H9 (cell line): ENCODE measurements at regions not wholly inside any gene's neighbourhood (a gene's known extent, or its start where the extent isn't known, plus 50 kb on each side); places are given as distances from the start of the nearest gene placed in this dataset.

Source experiments
- DNase-seq: peaks from one replicate; pipeline ENCODE4 v3.0.0-alpha.2; 2017
- H2AFZ ChIP-seq: one replicate; pipeline ENCODE4 v1.6.1; 2013; ENCODE audit warnings: mild to moderate bottlenecking, low read length, control low read depth, moderate library complexity
- H2AK5ac ChIP-seq: 2 replicates; pipeline ENCODE4 v1.6.1; 2013; ENCODE audit warnings: low read length, control low read depth, mixed read lengths; ENCODE audit not compliant: insufficient read length
- H2BK120ac ChIP-seq: one replicate; pipeline ENCODE4 v1.6.1; 2013; ENCODE audit warnings: low read depth, mild to moderate bottlenecking, low read length, control low read depth, inconsistent platforms; ENCODE audit not compliant: poor library complexity, severe bottlenecking
- H2BK12ac ChIP-seq: 2 replicates; pipeline ENCODE4 v1.6.1; 2013; ENCODE audit warnings: low read length, control low read depth, mixed read lengths, low read depth; ENCODE audit not compliant: insufficient read length
- H2BK15ac ChIP-seq: 2 replicates; pipeline ENCODE4 v1.6.1; 2013; ENCODE audit warnings: low read depth, low read length, control low read depth
- H2BK20ac ChIP-seq: one replicate; pipeline ENCODE4 v1.6.1; 2013; ENCODE audit warnings: low read depth, mild to moderate bottlenecking, low read length, control low read depth, inconsistent platforms; ENCODE audit not compliant: poor library complexity, severe bottlenecking
- H2BK5ac ChIP-seq: 2 replicates; pipeline ENCODE4 v1.6.1; 2013; ENCODE audit warnings: low read length, control low read depth, mixed read lengths; ENCODE audit not compliant: insufficient read length
- H3K14ac ChIP-seq: 2 replicates; pipeline ENCODE4 v1.6.1; 2013; ENCODE audit warnings: low read length, control low read depth; ENCODE audit not compliant: insufficient read depth
- H3K18ac ChIP-seq: 2 replicates; pipeline ENCODE4 v1.6.1; 2013; ENCODE audit warnings: low read depth, mild to moderate bottlenecking, mixed read lengths, low read length, control low read depth; ENCODE audit not compliant: insufficient read length
- H3K23ac ChIP-seq: 2 replicates; pipeline ENCODE4 v1.6.1; 2013; ENCODE audit warnings: low read length, control low read depth, mixed read lengths, low read depth; ENCODE audit not compliant: insufficient read length
- H3K23me2 ChIP-seq: 2 replicates; pipeline ENCODE4 v1.6.1; 2013; ENCODE audit warnings: low read depth, mild to moderate bottlenecking, mixed read lengths, low read length, control low read depth; ENCODE audit not compliant: insufficient read length, poor library complexity, severe bottlenecking
- H3K27ac ChIP-seq: 2 replicates; pipeline ENCODE4 v1.5.1; 2013; ENCODE audit warnings: low read length, control low read depth, mixed read lengths, low read depth; ENCODE audit not compliant: insufficient read length
- H3K27me3 ChIP-seq: 2 replicates; pipeline ENCODE4 v1.6.1; 2013; ENCODE audit warnings: low read length, control low read depth, inconsistent platforms; ENCODE audit not compliant: insufficient read depth
- H3K4ac ChIP-seq: 2 replicates; pipeline ENCODE4 v1.6.1; 2013; ENCODE audit warnings: low read depth, mild to moderate bottlenecking, control low read depth, inconsistent platforms, low read length, moderate library complexity
- H3K4me1 ChIP-seq: 2 replicates; pipeline ENCODE4 v1.6.1; 2013; ENCODE audit warnings: low read length, control low read depth, inconsistent platforms; ENCODE audit not compliant: insufficient read depth
- H3K4me2 ChIP-seq: 2 replicates; pipeline ENCODE4 v1.6.1; 2013; ENCODE audit warnings: low read length, control low read depth, mixed read lengths; ENCODE audit not compliant: insufficient read length, insufficient read depth
- H3K56ac ChIP-seq: 2 replicates; pipeline ENCODE4 v1.6.1; 2013; ENCODE audit warnings: low read depth, mild to moderate bottlenecking, mixed read lengths, low read length, control low read depth; ENCODE audit not compliant: insufficient read length
- H3K79me1 ChIP-seq: 2 replicates; pipeline ENCODE4 v1.6.1; 2013; ENCODE audit warnings: low read depth, mild to moderate bottlenecking, moderate library complexity, low read length, control low read depth, inconsistent platforms; ENCODE audit not compliant: insufficient read depth, poor library complexity, severe bottlenecking
- H3K79me2 ChIP-seq: 2 replicates; pipeline ENCODE4 v1.6.1; 2013; ENCODE audit warnings: low read length, control low read depth, inconsistent platforms; ENCODE audit not compliant: insufficient read depth
- H3K9ac ChIP-seq: 2 replicates; pipeline ENCODE4 v1.6.1; 2013; ENCODE audit warnings: low read length, control low read depth, mixed read lengths; ENCODE audit not compliant: insufficient read length; ENCODE audit errors: extremely low read depth
- H3K9me3 ChIP-seq: one replicate; pipeline ENCODE4 v1.6.1; 2013; ENCODE audit warnings: low read depth, low read length, inconsistent platforms; ENCODE audit not compliant: control insufficient read depth
- H3T11ph ChIP-seq: one replicate; pipeline ENCODE4 v1.6.1; 2013; ENCODE audit warnings: mild to moderate bottlenecking, low read length, control low read depth, inconsistent platforms
- H4K20me1 ChIP-seq: one replicate; pipeline ENCODE4 v1.6.1; 2013; ENCODE audit not compliant: control insufficient read depth, insufficient read length, insufficient read depth
- H4K5ac ChIP-seq: 2 replicates; pipeline ENCODE4 v1.6.1; 2013; ENCODE audit warnings: low read depth, mild to moderate bottlenecking, mixed read lengths, low read length, control low read depth; ENCODE audit not compliant: insufficient read length
- H4K8ac ChIP-seq: replicated peaks from 2 replicates; pipeline ENCODE4 v1.6.1; 2013; ENCODE audit warnings: low read length, control low read depth, mixed read lengths, low read depth; ENCODE audit not compliant: insufficient read length
- H4K91ac ChIP-seq: 2 replicates; pipeline ENCODE4 v1.6.1; 2013; ENCODE audit warnings: low read depth, mild to moderate bottlenecking, moderate library complexity, mixed read lengths, low read length, control low read depth; ENCODE audit not compliant: insufficient read length
- H3K27ac Mint-ChIP-seq, 3 experiments: 2 replicates in 2 of 3; 3 replicates in 1 of 3; pipeline ENCODE4 v1.8.0; 2020 to 2021; ENCODE audit warnings: mixed read lengths in 3 of 3, mild to moderate bottlenecking in 1 of 3, moderate library complexity in 1 of 3
- H3K27me3 Mint-ChIP-seq: 2 replicates; pipeline ENCODE4 v1.8.0; 2021; ENCODE audit warnings: low read depth, mild to moderate bottlenecking, moderate library complexity, mixed read lengths
- H3K36me3 Mint-ChIP-seq, 3 experiments: 2 replicates in 2 of 3; 3 replicates in 1 of 3; pipeline ENCODE4 v1.8.0; 2020 to 2021; ENCODE audit warnings: low read depth in 3 of 3, mixed read lengths in 3 of 3; ENCODE audit not compliant: insufficient read depth in 1 of 3
- H3K4me1 Mint-ChIP-seq, 2 experiments: 2 replicates each; pipeline ENCODE4 v1.8.0; 2020; ENCODE audit warnings: mixed read lengths in 2 of 2
- H3K4me3 Mint-ChIP-seq, 2 experiments: 2 replicates in 1 of 2; 3 replicates in 1 of 2; pipeline ENCODE4 v1.8.0; 2020 to 2021; ENCODE audit warnings: mild to moderate bottlenecking in 2 of 2, mixed read lengths in 2 of 2, moderate library complexity in 1 of 2
- H3K9me3 Mint-ChIP-seq, 2 experiments: 2 replicates in 1 of 2; 3 replicates in 1 of 2; pipeline ENCODE4 v1.8.0; 2020; ENCODE audit warnings: mild to moderate bottlenecking in 2 of 2, mixed read lengths in 2 of 2, moderate library complexity in 1 of 2
- CTCF ChIP-seq: fragments of 200-600 bp; sonication (generic); conservative IDR thresholded peaks from 3 replicates; pipeline ENCODE4 v1.8.0; 2021; ENCODE audit warnings: antibody characterized with exemption, mild to moderate bottlenecking
- WGBS: extraction: QIAGEN DNeasy Blood & Tissue Kit; methylation state at CpG from one replicate; pipeline ENCODE4 v1.1.7; 2013; ENCODE audit warnings: missing lambda C conversion rate, low lambda C conversion rate, mixed read lengths; ENCODE audit not compliant: insufficient read length; ENCODE audit errors: extremely low coverage; 5-methylcytosine and 5-hydroxymethylcytosine counted together

DNA sequence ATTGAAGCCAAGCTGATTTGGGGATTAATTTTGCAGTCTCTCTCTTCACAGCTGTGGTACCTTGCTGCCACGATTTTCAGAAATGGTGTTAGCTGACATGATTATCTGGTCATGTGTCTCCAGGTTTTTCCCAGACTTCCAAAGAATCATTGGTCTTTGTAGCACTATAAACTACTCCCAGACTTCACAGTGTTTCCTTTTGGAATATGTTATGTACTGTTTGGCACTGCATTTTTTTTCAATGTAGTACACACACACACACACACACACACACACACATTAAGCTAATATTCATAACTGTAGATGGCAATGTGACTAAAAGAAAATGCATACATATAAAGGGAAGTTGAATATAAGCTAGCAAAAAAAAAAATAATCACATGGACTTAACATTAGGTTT lies 856.6 kb upstream of the SPRY2 start:
- no peak overlapping the region for H2BK12ac ChIP-seq
- H3K23ac ChIP-seq = no peak overlapping the region
- Mint-ChIP-seq H3K4me1 (no peaks in the 10 kb centered on the region), H3K27me3 (no peaks in the 10 kb centered on the region), H3K27ac (no peak overlapping the region), H3K36me3 (peaks cover 5 to 19% (median 11%) of the 10 kb centered on the region in 3 experiments), H3K4me3 (no peak overlapping the region), H3K9me3 (peaks cover 23 to 27% of the 10 kb centered on the region in 2 experiments)
- no peak overlapping the region for H3T11ph ChIP-seq
- no peak overlapping the region for H2BK15ac ChIP-seq
- no peak overlapping the region for H2BK20ac ChIP-seq
- H2AK5ac ChIP-seq = no peak overlapping the region
- H3K27ac ChIP-seq = no peak overlapping the region
- H3K79me1 ChIP-seq = no peaks in the 10 kb centered on the region
- H2BK5ac ChIP-seq = no peak overlapping the region
- no peaks in the 10 kb centered on the region for H3K79me2 ChIP-seq
- H4K5ac ChIP-seq = no peak overlapping the region
- H3K23me2 ChIP-seq = no peaks in the 10 kb centered on the region
- no peak for DNase-seq
- WGBS = no CpG with 5 or more reads among the region's 1 CpG
- no peak overlapping the region for H3K9ac ChIP-seq
- H3K56ac ChIP-seq = no peak overlapping the region
- no peaks in the 10 kb centered on the region for H4K20me1 ChIP-seq
- no peak overlapping the region for H3K4me2 ChIP-seq
- H4K8ac ChIP-seq = no peak overlapping the region
- H3K18ac ChIP-seq = no peak overlapping the region
- no peak overlapping the region for H3K14ac ChIP-seq
- no peak overlapping the region for H4K91ac ChIP-seq
- no peaks in the 10 kb centered on the region for H3K9me3 ChIP-seq
- H3K4me1 ChIP-seq = no peaks in the 10 kb centered on the region
- no peak overlapping the region for H3K4ac ChIP-seq
- no peak overlapping the region for H2BK120ac ChIP-seq
- H2AFZ ChIP-seq = no peak overlapping the region
- TF ChIP-seq CTCF = no peak
- H3K27me3 ChIP-seq = no peaks in the 10 kb centered on the region
